ENCODE measurements at regions not wholly inside any gene's neighbourhood (a gene's known extent, or its start where the extent isn't known, plus 50 kb on each side); places are given as distances from the start of the nearest gene placed in this dataset.

DNA sequence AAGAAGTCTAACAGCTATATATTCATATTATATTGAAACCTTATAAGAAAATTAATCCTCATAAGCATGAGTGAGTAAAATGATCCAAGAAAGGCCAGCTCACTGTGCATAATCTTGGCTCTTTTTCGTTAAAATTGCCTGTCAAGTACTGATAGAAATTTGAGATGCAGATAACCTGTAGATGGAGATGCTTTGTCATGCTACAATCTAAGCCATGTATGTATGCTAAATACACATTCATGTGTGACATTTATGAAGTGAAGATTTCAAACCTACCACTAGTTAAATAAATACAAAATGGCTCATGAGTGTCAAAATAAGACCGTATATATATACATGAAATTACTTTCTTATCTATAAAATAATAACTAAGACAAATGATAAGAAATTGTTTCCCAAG, 1491.5 kb upstream of the PRMT6 start:
- TF ChIP-seq, protein P1, sequence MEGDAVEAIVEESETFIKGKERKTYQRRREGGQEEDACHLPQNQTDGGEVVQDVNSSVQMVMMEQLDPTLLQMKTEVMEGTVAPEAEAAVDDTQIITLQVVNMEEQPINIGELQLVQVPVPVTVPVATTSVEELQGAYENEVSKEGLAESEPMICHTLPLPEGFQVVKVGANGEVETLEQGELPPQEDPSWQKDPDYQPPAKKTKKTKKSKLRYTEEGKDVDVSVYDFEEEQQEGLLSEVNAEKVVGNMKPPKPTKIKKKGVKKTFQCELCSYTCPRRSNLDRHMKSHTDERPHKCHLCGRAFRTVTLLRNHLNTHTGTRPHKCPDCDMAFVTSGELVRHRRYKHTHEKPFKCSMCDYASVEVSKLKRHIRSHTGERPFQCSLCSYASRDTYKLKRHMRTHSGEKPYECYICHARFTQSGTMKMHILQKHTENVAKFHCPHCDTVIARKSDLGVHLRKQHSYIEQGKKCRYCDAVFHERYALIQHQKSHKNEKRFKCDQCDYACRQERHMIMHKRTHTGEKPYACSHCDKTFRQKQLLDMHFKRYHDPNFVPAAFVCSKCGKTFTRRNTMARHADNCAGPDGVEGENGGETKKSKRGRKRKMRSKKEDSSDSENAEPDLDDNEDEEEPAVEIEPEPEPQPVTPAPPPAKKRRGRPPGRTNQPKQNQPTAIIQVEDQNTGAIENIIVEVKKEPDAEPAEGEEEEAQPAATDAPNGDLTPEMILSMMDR (IDR thresholded peaks at IDR 0.05; ENCODE audit: low read depth, low read length), result no peak
- TF ChIP-seq EZH2phosphoT487 (IDR thresholded peaks at IDR 0.05; ENCODE audit: low read depth), result no peak

Measured in OCI-LY3 (cell line).